Fibroblast of villous mesenchyme (primary cell): ENCODE measurements at regions not wholly inside any gene's neighbourhood (a gene's known extent, or its start where the extent isn't known, plus 50 kb on each side); places are given as distances from the start of the nearest gene placed in this dataset.
"Not testable (repeated sequence)": the region's sequence is repeated elsewhere in the genome, so short reads cannot be mapped to it uniquely, and the experiment has no call there.

Experiments
- DNase-seq: peaks from one replicate; pipeline ENCODE4 v3.0.0-alpha.2; 2010; ENCODE audit warnings: low read depth
- H3K4me3 ChIP-seq: 2 replicates; pipeline ENCODE4 v1.5.1; 2011; ENCODE audit warnings: low read depth, mild to moderate bottlenecking, low read length
- TF ChIP-seq, protein P1 (sequence below): IDR thresholded peaks from 2 replicates; pipeline ENCODE4 v1.5.1; 2012; ENCODE audit warnings: low read depth, mild to moderate bottlenecking, low read length; ENCODE audit not compliant: insufficient read depth

- no peak overlapping the region for H3K4me3 ChIP-seq
- no peak for DNase-seq
- TF ChIP-seq, protein P1, sequence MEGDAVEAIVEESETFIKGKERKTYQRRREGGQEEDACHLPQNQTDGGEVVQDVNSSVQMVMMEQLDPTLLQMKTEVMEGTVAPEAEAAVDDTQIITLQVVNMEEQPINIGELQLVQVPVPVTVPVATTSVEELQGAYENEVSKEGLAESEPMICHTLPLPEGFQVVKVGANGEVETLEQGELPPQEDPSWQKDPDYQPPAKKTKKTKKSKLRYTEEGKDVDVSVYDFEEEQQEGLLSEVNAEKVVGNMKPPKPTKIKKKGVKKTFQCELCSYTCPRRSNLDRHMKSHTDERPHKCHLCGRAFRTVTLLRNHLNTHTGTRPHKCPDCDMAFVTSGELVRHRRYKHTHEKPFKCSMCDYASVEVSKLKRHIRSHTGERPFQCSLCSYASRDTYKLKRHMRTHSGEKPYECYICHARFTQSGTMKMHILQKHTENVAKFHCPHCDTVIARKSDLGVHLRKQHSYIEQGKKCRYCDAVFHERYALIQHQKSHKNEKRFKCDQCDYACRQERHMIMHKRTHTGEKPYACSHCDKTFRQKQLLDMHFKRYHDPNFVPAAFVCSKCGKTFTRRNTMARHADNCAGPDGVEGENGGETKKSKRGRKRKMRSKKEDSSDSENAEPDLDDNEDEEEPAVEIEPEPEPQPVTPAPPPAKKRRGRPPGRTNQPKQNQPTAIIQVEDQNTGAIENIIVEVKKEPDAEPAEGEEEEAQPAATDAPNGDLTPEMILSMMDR = no peak
Observed at GRCh38 chr2:215540658-215541057, 104.8 kb upstream of the FN1 start.

GRCh38 chr2:215537611-215538010 is 101.7 kb upstream of the FN1 start:
- DNase-seq = peak; percentile 95
- no peak overlapping the region for H3K4me3 ChIP-seq
- TF ChIP-seq, protein P1 = no peak

GRCh38 chr2:215536510-215536909 is 100.6 kb upstream of the FN1 start:
- TF ChIP-seq, protein P1 = no peak
- H3K4me3 ChIP-seq = no peak overlapping the region
- DNase-seq = no peak

DNA sequence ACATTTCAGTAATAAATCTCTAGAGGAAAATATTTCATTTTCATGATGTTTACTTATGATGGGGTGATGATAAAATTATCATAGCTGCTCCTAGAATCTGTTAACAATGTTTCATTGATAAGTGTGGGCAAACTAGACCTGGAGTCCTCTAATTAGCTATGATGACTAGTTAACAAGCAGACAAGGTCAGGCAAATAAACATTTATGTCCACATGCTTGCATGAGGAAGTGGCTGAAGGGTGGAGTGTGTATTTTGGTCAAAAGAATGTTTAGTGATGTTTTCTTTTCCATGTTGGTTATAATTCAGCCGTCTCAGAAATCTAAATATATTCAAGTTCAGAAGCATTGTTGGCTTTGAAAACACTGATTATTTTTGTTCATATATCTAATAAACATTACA is 99.9 kb upstream of the FN1 start:
- DNase-seq = peak; percentile 72
- TF ChIP-seq, protein P1 = no peak
- H3K4me3 ChIP-seq = no peak overlapping the region

- H3K4me3 ChIP-seq = no peak overlapping the region
- DNase-seq = peak; percentile 86
- TF ChIP-seq, protein P1 = no peak
Observed at GRCh38 chr2:215535125-215535668, 99.3 kb upstream of the FN1 start.

DNA sequence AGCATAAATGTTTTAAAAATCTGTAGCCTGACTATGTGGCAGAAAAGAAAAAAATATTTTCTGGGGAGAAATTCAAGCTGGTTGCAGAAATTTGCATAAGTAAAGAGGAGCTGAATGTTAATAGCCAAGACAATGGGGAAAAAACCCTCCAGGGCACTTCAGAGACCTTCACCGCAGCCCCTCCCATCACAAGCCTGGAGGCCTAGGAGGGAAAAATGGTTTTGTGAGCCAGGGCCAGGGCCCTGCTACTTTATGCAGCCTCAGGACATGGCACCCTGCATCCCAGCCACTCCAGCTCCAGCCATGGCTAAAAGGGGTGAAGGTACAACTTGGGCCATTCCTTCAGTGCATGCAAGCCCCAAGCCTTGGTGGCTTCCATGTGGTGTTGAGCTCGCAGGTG is 97.8 kb upstream of the FN1 start:
- DNase-seq, H3K4me3 ChIP-seq: not testable (repeated sequence)

DNA sequence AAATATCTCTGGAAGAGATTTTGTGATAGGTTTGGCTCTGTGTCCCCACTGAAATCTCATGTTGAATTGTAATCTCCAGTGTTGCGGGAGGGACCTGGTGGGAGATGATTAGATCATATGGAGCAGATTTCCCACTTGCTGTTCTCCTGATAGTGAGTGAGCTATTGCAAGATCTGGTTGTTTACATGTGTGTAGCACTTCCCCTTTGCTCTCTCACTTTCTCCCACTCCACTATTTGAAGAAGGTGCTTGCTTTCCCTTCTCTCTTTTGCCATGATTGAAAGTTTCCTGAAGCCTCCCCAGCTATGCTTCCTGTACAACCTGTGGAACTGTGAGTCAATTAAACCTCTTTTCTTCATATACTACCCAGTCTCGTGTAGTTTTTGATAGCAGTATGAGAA is 97.0 kb upstream of the FN1 start:
- TF ChIP-seq, protein P1 = no peak
- no peak overlapping the region for H3K4me3 ChIP-seq

More for the DNA sequence above, 97.0 kb upstream of the FN1 start:
- no peak for DNase-seq
